OCI-LY3 (cell line): ENCODE measurements at regions not wholly inside any gene's neighbourhood (a gene's known extent, or its start where the extent isn't known, plus 50 kb on each side); places are given as distances from the start of the nearest gene placed in this dataset.

Source experiments
- H2AFZ ChIP-seq: fragments of 200-600, 300-600 bp; shearing (Covaris generic); 2 replicates; pipeline ENCODE4 v1.6.0; 2014; ENCODE audit warnings: antibody characterized with exemption, low read depth, low read length
- H3K27ac ChIP-seq: fragments of 200-600, 300-600 bp; sonication (generic); 2 replicates; pipeline ENCODE4 v1.5.1; 2014; ENCODE audit warnings: mild to moderate bottlenecking, low read length, moderate library complexity, mixed read lengths
- H3K27me3 ChIP-seq: fragments of 200-600, 300-600 bp; sonication (generic); 2 replicates; pipeline ENCODE4 v1.6.1; 2014; ENCODE audit warnings: low read depth, low read length, mixed read lengths
- H3K36me3 ChIP-seq: fragments of 200-600, 300-600 bp; sonication (generic); replicated peaks from 2 replicates; pipeline ENCODE3; 2014; ENCODE audit warnings: low read depth, low read length, mixed read lengths
- H3K4me1 ChIP-seq: fragments of 300-600, 200-600 bp; sonication (generic); 2 replicates; pipeline ENCODE4 v1.6.1; 2014; ENCODE audit warnings: low read length, mixed read lengths
- H3K4me2 ChIP-seq: fragments of 200-600, 300-600 bp; sonication (generic); 2 replicates; pipeline ENCODE4 v1.6.1; 2014; ENCODE audit warnings: low read length, mixed read lengths
- H3K4me3 ChIP-seq: fragments of 300-600, 200-600 bp; sonication (generic); 2 replicates; pipeline ENCODE4 v1.5.1; 2014; ENCODE audit warnings: antibody characterized with exemption, mild to moderate bottlenecking, low read length, moderate library complexity
- H3K79me2 ChIP-seq: fragments of 300-600, 200-600 bp; shearing (Covaris generic); 2 replicates; pipeline ENCODE4 v1.6.1; 2014; ENCODE audit warnings: mild to moderate bottlenecking, low read length, mixed read lengths
- H3K9ac ChIP-seq: fragments of 300-600, 200-600 bp; shearing (Covaris generic); 2 replicates; pipeline ENCODE4 v1.6.0; 2014; ENCODE audit warnings: mild to moderate bottlenecking, low read length, moderate library complexity
- H3K9me3 ChIP-seq: fragments of 200-600, 300-600 bp; shearing (Covaris generic); 2 replicates; pipeline ENCODE4 v1.6.1; 2014; ENCODE audit warnings: low read length, mixed read lengths; ENCODE audit not compliant: insufficient read depth
- H4K20me1 ChIP-seq: fragments of 200-600, 300-600 bp; sonication (generic); 2 replicates; pipeline ENCODE4 v1.6.1; 2016; ENCODE audit warnings: low read length, mixed read lengths; ENCODE audit not compliant: insufficient read depth
- EZH2phosphoT487 ChIP-seq: fragments of 200-600 bp; shearing (Covaris generic); IDR thresholded peaks from 2 replicates; pipeline ENCODE4 v1.6.1; 2018; ENCODE audit warnings: antibody characterized with exemption, mixed run types, low read depth
- TF ChIP-seq, protein P1 (sequence below): fragments of 200-600, 300-600 bp; sonication (generic); IDR thresholded peaks from 2 replicates; pipeline ENCODE4 v1.5.1; 2014; ENCODE audit warnings: antibody characterized with exemption, low read length, low read depth

DNA sequence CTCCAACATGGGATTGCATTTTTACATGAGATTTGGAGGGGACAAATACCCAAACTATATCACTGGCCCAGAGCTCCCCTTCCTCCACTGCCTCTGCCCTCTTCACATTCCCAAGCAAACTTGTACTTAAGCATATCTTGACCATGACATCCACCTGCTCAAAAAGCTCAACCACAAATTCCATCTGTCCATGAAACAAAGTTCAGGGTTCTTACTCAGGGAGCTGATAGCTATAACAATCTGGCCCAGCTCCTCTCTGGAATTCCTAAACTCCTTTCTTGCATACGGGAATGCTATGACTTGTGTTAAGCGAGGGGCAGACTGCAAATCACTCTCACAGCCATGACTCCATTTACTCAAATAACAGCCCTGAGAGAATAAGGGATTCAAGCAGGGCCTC is 152.1 kb downstream of the GALC start:
- no peak for TF ChIP-seq EZH2phosphoT487
- TF ChIP-seq, protein P1, sequence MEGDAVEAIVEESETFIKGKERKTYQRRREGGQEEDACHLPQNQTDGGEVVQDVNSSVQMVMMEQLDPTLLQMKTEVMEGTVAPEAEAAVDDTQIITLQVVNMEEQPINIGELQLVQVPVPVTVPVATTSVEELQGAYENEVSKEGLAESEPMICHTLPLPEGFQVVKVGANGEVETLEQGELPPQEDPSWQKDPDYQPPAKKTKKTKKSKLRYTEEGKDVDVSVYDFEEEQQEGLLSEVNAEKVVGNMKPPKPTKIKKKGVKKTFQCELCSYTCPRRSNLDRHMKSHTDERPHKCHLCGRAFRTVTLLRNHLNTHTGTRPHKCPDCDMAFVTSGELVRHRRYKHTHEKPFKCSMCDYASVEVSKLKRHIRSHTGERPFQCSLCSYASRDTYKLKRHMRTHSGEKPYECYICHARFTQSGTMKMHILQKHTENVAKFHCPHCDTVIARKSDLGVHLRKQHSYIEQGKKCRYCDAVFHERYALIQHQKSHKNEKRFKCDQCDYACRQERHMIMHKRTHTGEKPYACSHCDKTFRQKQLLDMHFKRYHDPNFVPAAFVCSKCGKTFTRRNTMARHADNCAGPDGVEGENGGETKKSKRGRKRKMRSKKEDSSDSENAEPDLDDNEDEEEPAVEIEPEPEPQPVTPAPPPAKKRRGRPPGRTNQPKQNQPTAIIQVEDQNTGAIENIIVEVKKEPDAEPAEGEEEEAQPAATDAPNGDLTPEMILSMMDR, result no peak
- H4K20me1 ChIP-seq, result no peaks in the 10 kb centered on the region
- no peaks in the 10 kb centered on the region for H3K27me3 ChIP-seq
- no peak overlapping the region for H3K4me3 ChIP-seq
- no peaks in the 10 kb centered on the region for H3K9me3 ChIP-seq
- H3K79me2 ChIP-seq, result no peaks in the 10 kb centered on the region
- no peak overlapping the region for H3K4me2 ChIP-seq
- H3K36me3 ChIP-seq, result no peaks in the 10 kb centered on the region
- no peak overlapping the region for H2AFZ ChIP-seq
- H3K4me1 ChIP-seq, result no peaks in the 10 kb centered on the region
- no peak overlapping the region for H3K27ac ChIP-seq
- no peak overlapping the region for H3K9ac ChIP-seq

DNA sequence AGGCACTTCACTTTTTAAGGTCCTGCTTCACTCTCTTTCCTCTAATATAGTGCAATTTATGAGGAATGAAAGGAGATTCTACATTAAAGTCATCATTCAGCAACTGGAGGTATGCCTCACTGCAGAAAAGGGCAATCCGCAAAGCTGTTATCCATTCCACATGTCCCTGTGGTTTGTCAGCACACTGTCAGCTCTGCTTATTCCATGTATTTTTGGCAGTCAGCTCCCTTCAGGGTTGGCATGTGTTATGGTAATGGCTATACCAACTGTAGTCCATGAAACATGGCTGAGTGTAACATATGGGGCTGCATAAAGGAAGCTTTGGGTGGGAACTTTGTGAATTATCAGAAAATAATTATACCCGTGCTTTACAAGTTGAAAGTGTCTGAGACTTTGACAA is 154.1 kb downstream of the GALC start:
- H3K9me3 ChIP-seq, result no peaks in the 10 kb centered on the region
- no peaks in the 10 kb centered on the region for H3K36me3 ChIP-seq
- TF ChIP-seq, protein P1, result no peak
- no peak overlapping the region for H3K4me3 ChIP-seq
- H3K4me2 ChIP-seq, result no peak overlapping the region
- H3K9ac ChIP-seq, result no peak overlapping the region
- no peaks in the 10 kb centered on the region for H3K27me3 ChIP-seq
- H3K4me1 ChIP-seq, result no peaks in the 10 kb centered on the region
- H3K79me2 ChIP-seq, result no peaks in the 10 kb centered on the region
- no peak overlapping the region for H2AFZ ChIP-seq
- H4K20me1 ChIP-seq, result no peaks in the 10 kb centered on the region
- no peak overlapping the region for H3K27ac ChIP-seq

DNA sequence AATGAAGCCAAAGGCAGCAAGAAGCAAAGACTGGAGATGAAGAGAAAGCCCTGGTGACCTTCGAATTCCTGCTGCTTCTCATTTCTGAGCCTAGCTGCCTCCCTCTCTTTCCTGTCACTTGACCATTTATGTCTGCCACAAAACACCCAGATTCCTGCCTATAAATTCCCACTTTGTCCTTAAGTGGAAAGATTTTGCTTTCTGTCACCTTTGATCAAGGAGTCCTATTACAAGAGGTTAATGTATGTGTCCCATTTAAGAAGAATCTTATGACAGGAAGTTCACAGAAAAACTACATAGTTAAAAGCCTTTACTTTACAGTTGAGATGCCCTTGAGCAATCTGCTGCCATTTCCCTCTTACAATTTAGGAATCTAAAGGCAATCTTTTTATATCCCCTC is 155.7 kb downstream of the GALC start:
- H3K4me1 ChIP-seq, result no peaks in the 10 kb centered on the region
- no peak overlapping the region for H3K9ac ChIP-seq
- no peaks in the 10 kb centered on the region for H4K20me1 ChIP-seq
- no peaks in the 10 kb centered on the region for H3K79me2 ChIP-seq
- H3K4me2 ChIP-seq, result no peak overlapping the region
- H3K27me3 ChIP-seq, result no peaks in the 10 kb centered on the region
- H3K27ac ChIP-seq, result no peak overlapping the region
- no peaks in the 10 kb centered on the region for H3K9me3 ChIP-seq
- TF ChIP-seq, protein P1, result no peak
- H3K4me3 ChIP-seq, result no peak overlapping the region
- no peaks in the 10 kb centered on the region for H3K36me3 ChIP-seq
- no peak overlapping the region for H2AFZ ChIP-seq

- TF ChIP-seq, protein P1, result no peak
- Histone ChIP-seq H3K4me1 (no peaks in the 10 kb centered on the region), H3K4me3 (no peak overlapping the region), H3K9me3 (no peaks in the 10 kb centered on the region), H3K4me2 (no peak overlapping the region), H3K79me2 (no peaks in the 10 kb centered on the region), H3K27ac (no peak overlapping the region), H2AFZ (no peak overlapping the region), H3K27me3 (no peaks in the 10 kb centered on the region), H3K9ac (no peak overlapping the region), H4K20me1 (no peaks in the 10 kb centered on the region), H3K36me3 (no peaks in the 10 kb centered on the region)
These were observed 158.4 kb downstream of the GALC start for GRCh38 chr14:87834594-87834993.
